ENCODE measurements at regions not wholly inside any gene's neighbourhood (a gene's known extent, or its start where the extent isn't known, plus 50 kb on each side); places are given as distances from the start of the nearest gene placed in this dataset.

DNA sequence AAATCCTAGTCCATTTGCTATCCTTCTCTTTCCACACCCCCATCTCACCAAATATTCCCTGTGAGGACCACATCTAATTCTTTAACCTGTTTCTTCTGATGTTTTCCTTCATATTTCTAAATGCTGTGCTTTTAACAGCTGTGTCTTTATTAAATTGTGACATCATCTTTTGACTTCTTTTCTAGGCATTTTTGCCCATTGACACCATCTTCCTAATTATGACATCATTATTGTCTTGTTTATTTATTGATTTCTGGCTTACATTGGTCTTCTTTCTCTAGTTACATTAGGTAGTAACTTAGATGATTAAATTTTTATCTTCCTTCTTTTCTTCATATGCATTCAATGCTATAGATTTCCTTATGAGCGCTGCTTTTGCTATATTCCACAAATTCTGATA, 175.8 kb upstream of the PDE5A start:
- H4K91ac ChIP-seq (ENCODE audit: insufficient read depth, low read depth, low read length), result no peak overlapping the region
- no peaks in the 10 kb centered on the region for H4K20me1 ChIP-seq (ENCODE audit: insufficient read depth, low read length)
- H2AFZ ChIP-seq (replicated peaks; ENCODE audit: low read length, poor library complexity), result no peak overlapping the region
- no peak overlapping the region for H3K4me3 ChIP-seq (ENCODE audit: insufficient read depth, low read depth, low read length)
- no TSS peak for BruUV-seq (replicated peaks)
- H4K5ac ChIP-seq (ENCODE audit: low read depth, low read length), result no peak overlapping the region
- POLR2A ChIA-PET (ENCODE audit: unreplicated experiment), result no interaction called here
- no peak overlapping the region for H2BK20ac ChIP-seq (ENCODE audit: low read depth, low read length)
- no peaks in the 10 kb centered on the region for H3K27me3 ChIP-seq (ENCODE audit: control insufficient read depth, insufficient read depth, low read length)
- H3K9me1 ChIP-seq (ENCODE audit: insufficient read depth, low read length), result no peaks in the 10 kb centered on the region
- H3K4me2 ChIP-seq (ENCODE audit: low read depth, low read length), result no peak overlapping the region
- H3K4me1 ChIP-seq (ENCODE audit: control insufficient read depth, insufficient read depth, low read length), result no peaks in the 10 kb centered on the region
- H3K23ac ChIP-seq (ENCODE audit: low read depth, low read length), result no peak overlapping the region
- ATAC-seq (ENCODE audit: low read depth) (no peak), DNase-seq (no peak)
- H2AK9ac ChIP-seq (replicated peaks; ENCODE audit: low read depth, low read length, poor library complexity), result no peak overlapping the region
- H2BK15ac ChIP-seq (ENCODE audit: low read depth, low read length), result no peak overlapping the region
- WGBS, 2 experiments (ENCODE audit: extremely low coverage in 2 of 2, insufficient read length in 1 of 2), result no CpG with 5 or more reads among the region's 1 CpG
- intact Hi-C loops (cut with micrococcal nuclease), result no loop called here
- H3K79me1 ChIP-seq (ENCODE audit: low read depth in 1 of 2, low read length in 2 of 2), result no peaks in the 10 kb centered on the region
- H3K36me3 ChIP-seq (ENCODE audit: control insufficient read depth, insufficient read depth, low read length), result no peaks in the 10 kb centered on the region
- no peak overlapping the region for H4K8ac ChIP-seq (ENCODE audit: low read depth in 2 of 2, low read length in 2 of 2)
- no peak overlapping the region for H3K27ac ChIP-seq (ENCODE audit: insufficient read depth, low read length)
- CTCF ChIA-PET, result no interaction called here
- H3K56ac ChIP-seq (ENCODE audit: extremely low read depth, insufficient read depth, low read length), result no peak overlapping the region
- no peak overlapping the region for H3K9ac ChIP-seq (ENCODE audit: low read depth, low read length)
- in situ Hi-C loops (cut with MboI; ENCODE audit: low sequenced_read_pairs), result no loop called here
- H3K4ac ChIP-seq (ENCODE audit: low read depth, low read length), result no peak overlapping the region
- dilution Hi-C loops (cut with HindIII; ENCODE audit: low sequenced_read_pairs, unreplicated experiment), result no loop called here
- no peak overlapping the region for H2AK5ac ChIP-seq (ENCODE audit: low read depth, low read length)
- no peaks in the 10 kb centered on the region for H3K9me3 ChIP-seq (ENCODE audit: control insufficient read depth, insufficient read depth, low read length)
- H2BK120ac ChIP-seq (ENCODE audit: low read depth, low read length), result no peak overlapping the region
- TF ChIP-seq, protein P1, sequence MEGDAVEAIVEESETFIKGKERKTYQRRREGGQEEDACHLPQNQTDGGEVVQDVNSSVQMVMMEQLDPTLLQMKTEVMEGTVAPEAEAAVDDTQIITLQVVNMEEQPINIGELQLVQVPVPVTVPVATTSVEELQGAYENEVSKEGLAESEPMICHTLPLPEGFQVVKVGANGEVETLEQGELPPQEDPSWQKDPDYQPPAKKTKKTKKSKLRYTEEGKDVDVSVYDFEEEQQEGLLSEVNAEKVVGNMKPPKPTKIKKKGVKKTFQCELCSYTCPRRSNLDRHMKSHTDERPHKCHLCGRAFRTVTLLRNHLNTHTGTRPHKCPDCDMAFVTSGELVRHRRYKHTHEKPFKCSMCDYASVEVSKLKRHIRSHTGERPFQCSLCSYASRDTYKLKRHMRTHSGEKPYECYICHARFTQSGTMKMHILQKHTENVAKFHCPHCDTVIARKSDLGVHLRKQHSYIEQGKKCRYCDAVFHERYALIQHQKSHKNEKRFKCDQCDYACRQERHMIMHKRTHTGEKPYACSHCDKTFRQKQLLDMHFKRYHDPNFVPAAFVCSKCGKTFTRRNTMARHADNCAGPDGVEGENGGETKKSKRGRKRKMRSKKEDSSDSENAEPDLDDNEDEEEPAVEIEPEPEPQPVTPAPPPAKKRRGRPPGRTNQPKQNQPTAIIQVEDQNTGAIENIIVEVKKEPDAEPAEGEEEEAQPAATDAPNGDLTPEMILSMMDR (conservative IDR thresholded peaks at IDR 0.05; ENCODE audit: low read depth, low read length), result no peak
- no peak for TF ChIP-seq SMC3 (IDR thresholded peaks at IDR 0.05; ENCODE audit: low read depth, low read length)
- no peak for TF ChIP-seq RAD21 (IDR thresholded peaks at IDR 0.05; ENCODE audit: low read length)
- TF ChIP-seq BHLHE40 (IDR thresholded peaks at IDR 0.05; ENCODE audit: low read depth, low read length), result no peak
- TF ChIP-seq RCOR1 (IDR thresholded peaks at IDR 0.05; ENCODE audit: insufficient replicate concordance, low read length), result no peak
- TF ChIP-seq RFX5 (IDR thresholded peaks at IDR 0.05; ENCODE audit: low read depth, low read length), result no peak
- TF ChIP-seq, protein P2, sequence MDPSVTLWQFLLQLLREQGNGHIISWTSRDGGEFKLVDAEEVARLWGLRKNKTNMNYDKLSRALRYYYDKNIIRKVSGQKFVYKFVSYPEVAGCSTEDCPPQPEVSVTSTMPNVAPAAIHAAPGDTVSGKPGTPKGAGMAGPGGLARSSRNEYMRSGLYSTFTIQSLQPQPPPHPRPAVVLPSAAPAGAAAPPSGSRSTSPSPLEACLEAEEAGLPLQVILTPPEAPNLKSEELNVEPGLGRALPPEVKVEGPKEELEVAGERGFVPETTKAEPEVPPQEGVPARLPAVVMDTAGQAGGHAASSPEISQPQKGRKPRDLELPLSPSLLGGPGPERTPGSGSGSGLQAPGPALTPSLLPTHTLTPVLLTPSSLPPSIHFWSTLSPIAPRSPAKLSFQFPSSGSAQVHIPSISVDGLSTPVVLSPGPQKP (IDR thresholded peaks at IDR 0.05; ENCODE audit: borderline replicate concordance, low read depth, low read length), result no peak
- no peak for TF ChIP-seq CEBPB (IDR thresholded peaks at IDR 0.05; ENCODE audit: low read depth, low read length)
- TF ChIP-seq, protein P3, sequence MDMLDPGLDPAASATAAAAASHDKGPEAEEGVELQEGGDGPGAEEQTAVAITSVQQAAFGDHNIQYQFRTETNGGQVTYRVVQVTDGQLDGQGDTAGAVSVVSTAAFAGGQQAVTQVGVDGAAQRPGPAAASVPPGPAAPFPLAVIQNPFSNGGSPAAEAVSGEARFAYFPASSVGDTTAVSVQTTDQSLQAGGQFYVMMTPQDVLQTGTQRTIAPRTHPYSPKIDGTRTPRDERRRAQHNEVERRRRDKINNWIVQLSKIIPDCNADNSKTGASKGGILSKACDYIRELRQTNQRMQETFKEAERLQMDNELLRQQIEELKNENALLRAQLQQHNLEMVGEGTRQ (IDR thresholded peaks at IDR 0.05; ENCODE audit: low read depth, low read length), result no peak
- no peak for TF ChIP-seq POLR2A (IDR thresholded peaks at IDR 0.05; ENCODE audit: low read depth, low read length)
- no peak for TF ChIP-seq CHD1 (IDR thresholded peaks at IDR 0.05; ENCODE audit: low read depth, low read length)
- TF ChIP-seq NFE2L2 (IDR thresholded peaks at IDR 0.05; ENCODE audit: low read depth, low read length), result no peak
- no peak for TF ChIP-seq MXI1 (IDR thresholded peaks at IDR 0.05; ENCODE audit: borderline replicate concordance, low read depth, low read length)
- TF ChIP-seq FOS (IDR thresholded peaks at IDR 0.05; ENCODE audit: low read depth, low read length), result no peak
- TF ChIP-seq MAFK (IDR thresholded peaks at IDR 0.05; ENCODE audit: low read depth, low read length), result no peak
- H3K18ac ChIP-seq (ENCODE audit: low read depth, low read length), result no peak overlapping the region
- H3K14ac ChIP-seq (replicated peaks; ENCODE audit: low read depth, low read length), result no peak overlapping the region
- no peak overlapping the region for H2BK5ac ChIP-seq (ENCODE audit: low read depth, low read length, poor library complexity, severe bottlenecking)
